HEK293 (cell line): ENCODE measurements at regions not wholly inside any gene's neighbourhood (a gene's known extent, or its start where the extent isn't known, plus 50 kb on each side); places are given as distances from the start of the nearest gene placed in this dataset.

Experiments
- ZNF140 ChIP-seq: fragments of 450-650 bp; formaldehyde crosslinking; IDR thresholded peaks from 2 replicates; pipeline ENCODE4 v1.5.1; 2016; ENCODE audit warnings: missing biosample characterization, missing genetic modification characterization
- ZNF274 ChIP-seq, 2 experiments: fragments of 200-500 bp in 1 of 2; fragments of 450-650 bp in 1 of 2; sonication (Bioruptor generic) in 1 of 2; formaldehyde crosslinking in 1 of 2; IDR thresholded peaks; 2 replicates each; pipeline versions ENCODE4 v1.5.1 to v1.6.1; 2014 to 2016; ENCODE audit warnings: borderline replicate concordance in 1 of 2, inconsistent platforms in 1 of 2, low read length in 1 of 2, missing biosample characterization in 1 of 2, missing genetic modification characterization in 1 of 2
- ZNF677 ChIP-seq: fragments of 450-650 bp; IDR thresholded peaks from 2 replicates; pipeline ENCODE4 v1.5.0; 2018; ENCODE audit warnings: missing biosample characterization, mild to moderate bottlenecking, missing genetic modification characterization, moderate library complexity
- ZNF768 ChIP-seq: fragments of 450-650 bp; formaldehyde crosslinking; IDR thresholded peaks from 2 replicates; pipeline ENCODE4 v1.5.1; 2018; ENCODE audit warnings: missing biosample characterization, mild to moderate bottlenecking, missing genetic modification characterization
- ZSCAN30 ChIP-seq: fragments of 450-650 bp; IDR thresholded peaks from 2 replicates; pipeline ENCODE4 v1.5.1; 2018; ENCODE audit warnings: missing biosample characterization, mild to moderate bottlenecking, missing genetic modification characterization, moderate library complexity
- TF ChIP-seq, protein P1 (sequence below): fragments of 450-650 bp; formaldehyde crosslinking; IDR thresholded peaks from 2 replicates; pipeline ENCODE4 v1.5.1; 2016; ENCODE audit warnings: missing biosample characterization, missing genetic modification characterization
- TF ChIP-seq, protein P2 (sequence below): fragments of 450-650 bp; formaldehyde crosslinking; IDR thresholded peaks from 2 replicates; pipeline ENCODE4 v1.5.1; 2016; ENCODE audit warnings: missing biosample characterization, missing genetic modification characterization

DNA sequence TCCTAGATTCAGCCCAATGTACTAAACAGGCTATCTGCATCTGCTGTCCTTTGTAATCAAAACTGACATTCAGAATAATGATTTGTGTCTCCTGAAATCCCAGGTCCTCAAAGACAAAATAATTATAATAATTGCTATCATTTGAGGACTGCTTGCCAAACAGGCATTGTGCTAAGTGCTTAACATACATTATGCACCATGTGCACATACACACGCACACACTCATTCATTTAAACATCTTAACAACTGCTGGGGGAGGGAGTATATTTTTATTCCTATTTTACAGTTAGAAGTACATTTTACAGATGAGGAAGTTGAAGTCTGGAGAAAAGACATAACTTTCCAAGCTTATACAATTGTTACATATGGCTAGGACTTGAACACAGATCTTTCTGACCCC lies 308.0 kb upstream of the ZC3H12C start:
- TF ChIP-seq ZNF274 (IDR thresholded peaks at IDR 0.05; ENCODE audit: low read length), result no peak
- TF ChIP-seq ZNF274 (tag by site-specific recombination; IDR thresholded peaks at IDR 0.05; ENCODE audit: borderline replicate concordance), result no peak
- TF ChIP-seq, protein P1, sequence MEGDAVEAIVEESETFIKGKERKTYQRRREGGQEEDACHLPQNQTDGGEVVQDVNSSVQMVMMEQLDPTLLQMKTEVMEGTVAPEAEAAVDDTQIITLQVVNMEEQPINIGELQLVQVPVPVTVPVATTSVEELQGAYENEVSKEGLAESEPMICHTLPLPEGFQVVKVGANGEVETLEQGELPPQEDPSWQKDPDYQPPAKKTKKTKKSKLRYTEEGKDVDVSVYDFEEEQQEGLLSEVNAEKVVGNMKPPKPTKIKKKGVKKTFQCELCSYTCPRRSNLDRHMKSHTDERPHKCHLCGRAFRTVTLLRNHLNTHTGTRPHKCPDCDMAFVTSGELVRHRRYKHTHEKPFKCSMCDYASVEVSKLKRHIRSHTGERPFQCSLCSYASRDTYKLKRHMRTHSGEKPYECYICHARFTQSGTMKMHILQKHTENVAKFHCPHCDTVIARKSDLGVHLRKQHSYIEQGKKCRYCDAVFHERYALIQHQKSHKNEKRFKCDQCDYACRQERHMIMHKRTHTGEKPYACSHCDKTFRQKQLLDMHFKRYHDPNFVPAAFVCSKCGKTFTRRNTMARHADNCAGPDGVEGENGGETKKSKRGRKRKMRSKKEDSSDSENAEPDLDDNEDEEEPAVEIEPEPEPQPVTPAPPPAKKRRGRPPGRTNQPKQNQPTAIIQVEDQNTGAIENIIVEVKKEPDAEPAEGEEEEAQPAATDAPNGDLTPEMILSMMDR (tag by site-specific recombination), result no peak
- TF ChIP-seq ZNF677 (tag by site-specific recombination), result no peak
- TF ChIP-seq, protein P2, sequence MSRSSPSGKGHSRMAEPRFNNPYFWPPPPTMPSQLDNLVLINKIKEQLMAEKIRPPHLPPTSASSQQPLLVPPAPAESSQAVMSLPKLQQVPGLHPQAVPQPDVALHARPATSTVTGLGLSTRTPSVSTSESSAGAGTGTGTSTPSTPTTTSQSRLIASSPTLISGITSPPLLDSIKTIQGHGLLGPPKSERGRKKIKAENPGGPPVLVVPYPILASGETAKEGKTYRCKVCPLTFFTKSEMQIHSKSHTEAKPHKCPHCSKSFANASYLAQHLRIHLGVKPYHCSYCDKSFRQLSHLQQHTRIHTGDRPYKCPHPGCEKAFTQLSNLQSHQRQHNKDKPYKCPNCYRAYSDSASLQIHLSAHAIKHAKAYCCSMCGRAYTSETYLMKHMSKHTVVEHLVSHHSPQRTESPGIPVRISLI (tag by site-specific recombination), result no peak
- TF ChIP-seq ZSCAN30 (tag by site-specific recombination), result no peak
- no peak for TF ChIP-seq ZNF768 (tag by site-specific recombination)
- no peak for TF ChIP-seq ZNF140 (tag by site-specific recombination)
